Parathyroid adenoma (tissue), 2 donors: ENCODE measurements at regions not wholly inside any gene's neighbourhood (a gene's known extent, or its start where the extent isn't known, plus 50 kb on each side); places are given as distances from the start of the nearest gene placed in this dataset.

Source experiments
- H2AFZ ChIP-seq: fragments of 300-600 bp; sonication (generic); one replicate; pipeline ENCODE4 v1.7.0; 2017; ENCODE audit warnings: antibody characterized with exemption, mild to moderate bottlenecking
- H3K27ac ChIP-seq: fragments of 300-600 bp; sonication (generic); one replicate; pipeline ENCODE4 v1.7.0; 2017
- H3K27me3 ChIP-seq: fragments of 300-600 bp; sonication (generic); one replicate; pipeline ENCODE4 v1.7.0; 2017; ENCODE audit warnings: low read length; ENCODE audit not compliant: control insufficient read depth, insufficient read depth
- H3K36me3 ChIP-seq: fragments of 300-600 bp; sonication (generic); one replicate; pipeline ENCODE4 v1.7.0; 2017; ENCODE audit warnings: low read length; ENCODE audit not compliant: control insufficient read depth, insufficient read depth
- H3K4me1 ChIP-seq: fragments of 300-600 bp; sonication (generic); one replicate; pipeline ENCODE4 v1.7.0; 2017; ENCODE audit warnings: control low read depth
- H3K4me2 ChIP-seq: fragments of 300-600 bp; sonication (generic); one replicate; pipeline ENCODE4 v1.7.0; 2017; ENCODE audit warnings: low read length
- H3K4me3 ChIP-seq: fragments of 300-600 bp; sonication (generic); one replicate; pipeline ENCODE4 v1.7.0; 2017; ENCODE audit warnings: low read depth, low read length
- H3K79me2 ChIP-seq: fragments of 300-600 bp; sonication (generic); one replicate; pipeline ENCODE4 v1.7.0; 2017; ENCODE audit warnings: control low read depth
- H3K9ac ChIP-seq: fragments of 300-600 bp; sonication (generic); one replicate; pipeline ENCODE4 v1.7.0; 2017; ENCODE audit warnings: mild to moderate bottlenecking
- H3K9me3 ChIP-seq: fragments of 300-600 bp; sonication (generic); one replicate; pipeline ENCODE4 v1.7.0; 2017; ENCODE audit warnings: low read length; ENCODE audit not compliant: control insufficient read depth
- TF ChIP-seq, protein P1 (sequence below): fragments of 300-600 bp; sonication (generic); IDR thresholded peaks from one replicate; pipeline ENCODE4 v1.7.0; 2017; ENCODE audit warnings: antibody characterized with exemption, mild to moderate bottlenecking
- donor health status: primary hyperparathyroidism.

DNA sequence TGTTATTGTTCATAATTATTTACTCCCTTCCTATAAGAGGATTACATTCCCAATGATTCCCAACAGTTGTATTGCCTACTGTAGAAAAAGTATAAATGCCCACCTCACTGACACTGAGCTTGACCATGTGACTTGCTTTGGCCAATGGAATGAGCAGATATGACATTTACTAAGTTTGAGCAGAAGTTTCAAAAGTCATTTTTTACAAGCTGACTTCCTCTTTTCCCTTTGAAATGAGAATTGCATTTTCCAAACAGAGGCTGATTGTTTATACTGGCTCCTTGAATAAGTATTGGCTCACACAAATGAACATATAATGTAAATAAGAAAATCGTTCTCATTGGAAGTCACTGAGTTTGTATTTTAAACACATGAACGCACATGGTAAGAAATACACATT is 116.4 kb upstream of the LRFN5 start:
- Histone ChIP-seq H3K9me3 (no peaks in the 10 kb centered on the region), H2AFZ (no peak overlapping the region), H3K36me3 (no peaks in the 10 kb centered on the region), H3K9ac (no peak overlapping the region), H3K27ac (no peak overlapping the region), H3K79me2 (no peaks in the 10 kb centered on the region), H3K4me3 (no peak overlapping the region), H3K4me1 (no peaks in the 10 kb centered on the region), H3K4me2 (no peak overlapping the region), H3K27me3 (no peaks in the 10 kb centered on the region)
- TF ChIP-seq, protein P1, sequence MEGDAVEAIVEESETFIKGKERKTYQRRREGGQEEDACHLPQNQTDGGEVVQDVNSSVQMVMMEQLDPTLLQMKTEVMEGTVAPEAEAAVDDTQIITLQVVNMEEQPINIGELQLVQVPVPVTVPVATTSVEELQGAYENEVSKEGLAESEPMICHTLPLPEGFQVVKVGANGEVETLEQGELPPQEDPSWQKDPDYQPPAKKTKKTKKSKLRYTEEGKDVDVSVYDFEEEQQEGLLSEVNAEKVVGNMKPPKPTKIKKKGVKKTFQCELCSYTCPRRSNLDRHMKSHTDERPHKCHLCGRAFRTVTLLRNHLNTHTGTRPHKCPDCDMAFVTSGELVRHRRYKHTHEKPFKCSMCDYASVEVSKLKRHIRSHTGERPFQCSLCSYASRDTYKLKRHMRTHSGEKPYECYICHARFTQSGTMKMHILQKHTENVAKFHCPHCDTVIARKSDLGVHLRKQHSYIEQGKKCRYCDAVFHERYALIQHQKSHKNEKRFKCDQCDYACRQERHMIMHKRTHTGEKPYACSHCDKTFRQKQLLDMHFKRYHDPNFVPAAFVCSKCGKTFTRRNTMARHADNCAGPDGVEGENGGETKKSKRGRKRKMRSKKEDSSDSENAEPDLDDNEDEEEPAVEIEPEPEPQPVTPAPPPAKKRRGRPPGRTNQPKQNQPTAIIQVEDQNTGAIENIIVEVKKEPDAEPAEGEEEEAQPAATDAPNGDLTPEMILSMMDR: no peak

DNA sequence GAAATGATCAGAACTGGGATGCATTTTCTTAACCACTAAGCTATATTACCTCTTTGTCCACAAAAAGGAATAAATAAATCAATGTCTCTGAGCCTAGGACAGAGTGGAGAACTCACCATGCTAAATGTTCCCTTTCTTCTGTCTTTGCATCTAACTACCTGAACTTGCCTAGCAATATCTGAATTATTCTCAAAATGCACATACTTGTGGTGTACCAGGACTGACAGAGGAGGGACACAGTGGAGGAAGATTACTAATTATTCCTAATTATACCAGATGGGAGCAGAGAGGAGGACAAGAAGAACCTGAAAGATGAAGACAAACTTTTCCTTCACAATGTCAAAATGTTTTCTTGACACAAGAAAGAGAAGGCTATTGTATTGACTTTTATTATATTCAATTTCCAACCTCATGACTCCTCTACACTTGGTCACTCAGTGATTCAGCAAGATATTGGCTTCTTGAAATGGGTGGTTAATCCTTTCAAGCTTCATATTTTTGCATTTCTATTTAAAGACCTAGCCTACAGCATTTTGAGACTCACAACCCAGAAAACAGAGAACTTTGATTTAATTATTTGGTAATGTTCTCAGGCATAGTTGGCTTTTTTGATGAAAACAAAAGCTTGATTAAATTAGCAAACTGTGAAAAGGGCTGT is 117.2 kb upstream of the LRFN5 start:
- Histone ChIP-seq H3K79me2 (no peaks in the 10 kb centered on the region), H3K4me1 (no peaks in the 10 kb centered on the region), H3K36me3 (no peaks in the 10 kb centered on the region), H3K9me3 (no peaks in the 10 kb centered on the region), H3K9ac (no peak overlapping the region), H3K27ac (no peak overlapping the region), H2AFZ (no peak overlapping the region), H3K27me3 (no peaks in the 10 kb centered on the region), H3K4me3 (no peak overlapping the region), H3K4me2 (no peak overlapping the region)
- TF ChIP-seq, protein P1: no peak

DNA sequence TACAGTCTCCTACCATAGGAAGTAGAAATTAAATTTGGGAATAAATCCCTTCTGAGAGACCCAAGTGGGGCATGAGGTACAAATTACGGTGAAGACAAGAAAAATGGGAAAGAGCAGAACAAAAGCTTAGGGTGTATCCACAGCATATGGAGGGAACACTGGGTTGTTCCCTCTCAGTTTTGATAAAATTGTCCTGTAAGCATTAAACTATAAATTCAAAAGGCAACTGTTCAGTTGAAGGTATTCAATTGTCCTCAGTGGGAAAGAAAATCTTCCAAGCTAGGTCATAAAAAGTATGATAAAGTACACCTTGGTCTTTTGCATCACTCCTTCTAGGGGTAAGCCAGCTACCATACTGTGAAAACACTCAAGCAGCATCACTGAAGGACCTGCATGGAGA is 118.3 kb upstream of the LRFN5 start:
- Histone ChIP-seq H3K9ac (no peak overlapping the region), H3K79me2 (no peaks in the 10 kb centered on the region), H3K4me3 (no peak overlapping the region)

DNA sequence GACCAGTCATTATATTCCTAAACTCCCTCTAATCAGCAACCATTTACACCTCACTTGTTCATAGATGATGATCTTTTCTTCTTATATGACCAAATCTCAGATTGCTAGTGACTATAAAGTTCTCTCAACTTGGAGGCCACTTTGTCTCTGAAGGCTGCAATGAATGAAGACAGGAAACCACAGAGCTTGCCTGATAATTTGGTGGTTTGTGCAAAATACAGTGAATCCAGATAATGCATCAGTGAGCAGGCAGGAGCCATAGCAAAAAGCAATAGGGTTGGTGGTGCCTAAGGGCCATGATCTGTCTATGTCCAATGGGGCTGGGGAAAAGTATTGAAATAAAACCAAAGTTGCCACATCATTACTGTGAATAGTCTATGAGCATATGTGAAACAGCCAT is 123.8 kb upstream of the LRFN5 start:
- TF ChIP-seq, protein P1: no peak
- Histone ChIP-seq H3K79me2 (no peaks in the 10 kb centered on the region), H3K4me1 (no peaks in the 10 kb centered on the region), H3K4me2 (no peak overlapping the region), H3K36me3 (no peaks in the 10 kb centered on the region), H3K27me3 (no peaks in the 10 kb centered on the region), H3K9ac (no peak overlapping the region), H3K9me3 (no peaks in the 10 kb centered on the region), H3K27ac (no peak overlapping the region), H2AFZ (no peak overlapping the region), H3K4me3 (no peak overlapping the region)

More for the DNA sequence above, 118.3 kb upstream of the LRFN5 start:
- Histone ChIP-seq H2AFZ (no peak overlapping the region), H3K4me2 (no peak overlapping the region), H3K27ac (no peak overlapping the region), H3K4me1 (no peaks in the 10 kb centered on the region), H3K27me3 (no peaks in the 10 kb centered on the region), H3K9me3 (no peaks in the 10 kb centered on the region), H3K36me3 (no peaks in the 10 kb centered on the region)
- TF ChIP-seq, protein P1: no peak

- Histone ChIP-seq H3K9me3 (no peaks in the 10 kb centered on the region), H3K27ac (no peak overlapping the region), H3K4me1 (no peaks in the 10 kb centered on the region), H3K36me3 (no peaks in the 10 kb centered on the region), H3K4me3 (no peak overlapping the region), H3K4me2 (no peak overlapping the region), H3K9ac (no peak overlapping the region), H3K27me3 (no peaks in the 10 kb centered on the region), H3K79me2 (no peaks in the 10 kb centered on the region), H2AFZ (no peak overlapping the region)
- TF ChIP-seq, protein P1: no peak
Observed at GRCh38 chr14:41476526-41476925, 130.2 kb upstream of the LRFN5 start.
